Mesenchymal stem cell (in vitro differentiated cells and primary cell): ENCODE measurements at regions not wholly inside any gene's neighbourhood (a gene's known extent, or its start where the extent isn't known, plus 50 kb on each side); places are given as distances from the start of the nearest gene placed in this dataset.

Source experiments
- DNase-seq: peaks from one replicate; pipeline ENCODE4 v3.0.0-alpha.2; 2013
- H2AFZ ChIP-seq: one replicate; pipeline ENCODE4 v1.6.1; 2013; ENCODE audit warnings: low read depth, mild to moderate bottlenecking, control low read depth, inconsistent platforms, low read length, moderate library complexity
- H2AK5ac ChIP-seq: 2 replicates; pipeline ENCODE4 v1.6.1; 2013; ENCODE audit warnings: low read length, moderate library complexity, mild to moderate bottlenecking, inconsistent platforms; ENCODE audit not compliant: severe bottlenecking
- H2BK120ac ChIP-seq: one replicate; pipeline ENCODE4 v1.6.1; 2013; ENCODE audit warnings: low read depth, mild to moderate bottlenecking, inconsistent platforms, low read length, moderate library complexity
- H2BK12ac ChIP-seq, 2 experiments: one replicate each; pipeline ENCODE4 v1.6.1; 2013; ENCODE audit warnings: inconsistent platforms in 2 of 2, low read length in 2 of 2, mild to moderate bottlenecking in 2 of 2, moderate library complexity in 2 of 2, control low read depth in 1 of 2
- H2BK15ac ChIP-seq: one replicate; pipeline ENCODE4 v1.6.1; 2013; ENCODE audit warnings: mild to moderate bottlenecking, low read depth, inconsistent platforms; ENCODE audit not compliant: poor library complexity, severe bottlenecking
- H2BK5ac ChIP-seq: 2 replicates; pipeline ENCODE4 v1.6.1; 2013; ENCODE audit warnings: low read depth, mild to moderate bottlenecking, low read length, control low read depth, inconsistent platforms; ENCODE audit not compliant: poor library complexity, severe bottlenecking
- H3K14ac ChIP-seq, 2 experiments: one replicate each; pipeline ENCODE4 v1.6.1; 2013; ENCODE audit warnings: inconsistent platforms in 2 of 2, low read length in 2 of 2, control low read depth in 1 of 2, mild to moderate bottlenecking in 1 of 2, moderate library complexity in 1 of 2
- H3K18ac ChIP-seq, 2 experiments: one replicate each; pipeline ENCODE4 v1.6.1; 2013; ENCODE audit warnings: inconsistent platforms in 2 of 2, low read length in 2 of 2, control low read depth in 1 of 2, low read depth in 1 of 2, mild to moderate bottlenecking in 1 of 2
- H3K23ac ChIP-seq, 2 experiments: one replicate each; pipeline ENCODE4 v1.6.1; 2013; ENCODE audit warnings: inconsistent platforms in 2 of 2, low read length in 2 of 2, mild to moderate bottlenecking in 2 of 2, moderate library complexity in 2 of 2, control low read depth in 1 of 2
- H3K27ac ChIP-seq: 2 replicates; pipeline ENCODE4 v1.5.1; 2013; ENCODE audit warnings: mild to moderate bottlenecking, moderate library complexity, low read length, control low read depth, inconsistent platforms; ENCODE audit not compliant: poor library complexity, severe bottlenecking
- H3K27me3 ChIP-seq, 2 experiments: 2 replicates each; pipeline versions ENCODE4 v1.6.1 to v1.7.0; 2013; ENCODE audit warnings: low read length in 2 of 2, mild to moderate bottlenecking in 2 of 2, moderate library complexity in 2 of 2, control low read depth in 1 of 2, inconsistent platforms in 1 of 2; ENCODE audit not compliant: control insufficient read depth in 1 of 2, insufficient read depth in 1 of 2
- H3K36me3 ChIP-seq, 2 experiments: 2 replicates each; pipeline versions ENCODE4 v1.6.1 to v1.7.0; 2013; ENCODE audit warnings: low read length in 2 of 2, control low read depth in 1 of 2, inconsistent platforms in 1 of 2, low read depth in 1 of 2, mild to moderate bottlenecking in 1 of 2; ENCODE audit not compliant: insufficient read depth in 2 of 2, control insufficient read depth in 1 of 2
- H3K4ac ChIP-seq, 2 experiments: one replicate each; pipeline ENCODE4 v1.6.1; 2013; ENCODE audit warnings: inconsistent platforms in 2 of 2, low read length in 2 of 2, mild to moderate bottlenecking in 2 of 2, moderate library complexity in 2 of 2, control low read depth in 1 of 2, low read depth in 1 of 2
- H3K4me1 ChIP-seq: 2 replicates; pipeline ENCODE4 v1.6.1; 2013; ENCODE audit warnings: low read depth, low read length, control low read depth; ENCODE audit not compliant: control insufficient read depth, insufficient read depth
- H3K4me2 ChIP-seq: 2 replicates; pipeline ENCODE4 v1.6.1; 2013; ENCODE audit warnings: low read length, mild to moderate bottlenecking, inconsistent platforms; ENCODE audit not compliant: poor library complexity, severe bottlenecking
- H3K4me3 ChIP-seq, 2 experiments: 2 replicates each; pipeline versions ENCODE4 v1.5.1 to v1.7.0; 2013; ENCODE audit warnings: low read length in 2 of 2, mild to moderate bottlenecking in 2 of 2, control low read depth in 1 of 2, low read depth in 1 of 2; ENCODE audit not compliant: insufficient read depth in 1 of 2
- H3K79me1 ChIP-seq: replicated peaks from 2 replicates; pipeline ENCODE4 v1.6.1; 2013; ENCODE audit warnings: mild to moderate bottlenecking, control low read depth, low read length, inconsistent platforms; ENCODE audit not compliant: poor library complexity, severe bottlenecking
- H3K9ac ChIP-seq: 2 replicates; pipeline ENCODE4 v1.7.0; 2013; ENCODE audit warnings: mild to moderate bottlenecking, low read length, moderate library complexity
- H3K9me3 ChIP-seq: 2 replicates; pipeline ENCODE4 v1.7.0; 2013; ENCODE audit warnings: mild to moderate bottlenecking, low read length; ENCODE audit not compliant: control insufficient read depth
- H4K8ac ChIP-seq: one replicate; pipeline ENCODE4 v1.6.1; 2013; ENCODE audit warnings: inconsistent platforms, mild to moderate bottlenecking, low read length, moderate library complexity
- H4K91ac ChIP-seq: one replicate; pipeline ENCODE4 v1.6.1; 2013; ENCODE audit warnings: mild to moderate bottlenecking, low read length, inconsistent platforms
- WGBS: methylation state at CpG from one replicate; pipeline ENCODE4 v1.1.7; 2013; ENCODE audit warnings: mixed read lengths; 5-methylcytosine and 5-hydroxymethylcytosine counted together

GRCh38 chr3:187919544-187919943 is 174.3 kb upstream of the BCL6 start:
- Histone ChIP-seq H3K9ac (no peak overlapping the region), H3K4me1 (peaks cover 1% of the 10 kb centered on the region), H2AK5ac (no peak overlapping the region), H3K4me3 (no peak overlapping the region), H2BK12ac (no peak overlapping the region), H2AFZ (no peak overlapping the region), H4K91ac (no peak overlapping the region), H2BK15ac (no peak overlapping the region), H3K4me2 (no peak overlapping the region), H3K23ac (no peak overlapping the region), H4K8ac (no peak overlapping the region), H2BK120ac (no peak overlapping the region), H2BK5ac (no peak overlapping the region), H3K9me3 (peaks cover 8% of the 10 kb centered on the region), H3K14ac (no peak overlapping the region), H3K18ac (no peak overlapping the region), H3K27me3 (no peaks in the 10 kb centered on the region), H3K79me1 (no peaks in the 10 kb centered on the region), H3K27ac (no peak overlapping the region), H3K36me3 (no peaks in the 10 kb centered on the region), H3K4ac (no peak overlapping the region)
- DNase-seq, result no peak
- WGBS, result 88% methylated on average over 2 of the region's 3 CpGs

- Histone ChIP-seq H2BK120ac (no peak overlapping the region), H3K4me2 (no peak overlapping the region), H3K9me3 (peaks cover 13% of the 10 kb centered on the region), H3K79me1 (no peaks in the 10 kb centered on the region), H3K14ac (no peak overlapping the region), H3K27ac (no peak overlapping the region), H3K27me3 (no peaks in the 10 kb centered on the region), H2BK5ac (no peak overlapping the region), H4K8ac (no peak overlapping the region), H3K18ac (no peak overlapping the region), H3K4me1 (peaks cover 1% of the 10 kb centered on the region), H3K23ac (no peak overlapping the region), H3K9ac (no peak overlapping the region), H2BK12ac (no peak overlapping the region), H4K91ac (no peak overlapping the region), H2BK15ac (no peak overlapping the region), H3K4ac (no peak overlapping the region), H3K4me3 (no peak overlapping the region), H3K36me3 (no peaks in the 10 kb centered on the region), H2AK5ac (no peak overlapping the region), H2AFZ (no peak overlapping the region)
- peak; percentile 37 for DNase-seq
- no CpG with 5 or more reads among the region's 1 CpG for WGBS
Measured at GRCh38 chr3:187920030-187920429, 174.8 kb upstream of the BCL6 start.

DNA sequence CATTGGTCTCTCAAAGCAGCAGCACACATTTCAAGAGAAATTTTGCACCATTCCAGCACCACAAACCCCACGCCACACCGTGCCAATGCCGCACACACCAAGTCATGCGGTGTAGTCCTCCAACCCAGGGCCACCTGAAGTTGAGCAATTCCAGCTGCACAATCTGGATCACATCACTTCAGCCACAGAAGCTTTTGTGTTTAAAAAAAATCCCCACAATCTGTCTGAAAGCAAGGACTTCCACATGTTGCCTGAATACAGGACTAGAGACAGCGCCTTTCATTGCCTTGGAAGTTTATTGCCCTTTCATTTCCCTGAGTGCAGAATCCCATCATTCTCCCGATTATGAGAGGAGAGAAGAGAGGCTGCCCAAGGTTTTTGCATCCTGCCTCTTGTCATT is 175.6 kb upstream of the BCL6 start:
- Histone ChIP-seq H3K9ac (no peak overlapping the region), H3K4ac (no peak overlapping the region), H3K4me1 (peaks cover 1% of the 10 kb centered on the region), H3K27ac (no peak overlapping the region), H2BK120ac (no peak overlapping the region), H3K23ac (no peak overlapping the region), H3K27me3 (no peaks in the 10 kb centered on the region), H3K4me2 (no peak overlapping the region), H3K36me3 (no peaks in the 10 kb centered on the region), H2AK5ac (no peak overlapping the region), H2BK5ac (no peak overlapping the region), H4K91ac (no peak overlapping the region), H2AFZ (no peak overlapping the region), H3K4me3 (no peak overlapping the region), H3K9me3 (peaks cover 13% of the 10 kb centered on the region), H2BK12ac (no peak overlapping the region), H3K14ac (no peak overlapping the region), H4K8ac (no peak overlapping the region), H3K79me1 (no peaks in the 10 kb centered on the region), H3K18ac (no peak overlapping the region), H2BK15ac (no peak overlapping the region)
- peak; percentile 63 for DNase-seq
- WGBS, result 57% methylated on average over 6 of the region's 6 CpGs

- Histone ChIP-seq H2BK12ac (no peak overlapping the region), H4K91ac (no peak overlapping the region), H3K4me2 (no peak overlapping the region), H2AFZ (no peak overlapping the region), H3K23ac (no peak overlapping the region), H3K27me3 (no peaks in the 10 kb centered on the region), H3K4ac (no peak overlapping the region), H3K14ac (no peak overlapping the region), H3K18ac (no peak overlapping the region), H3K27ac (no peak overlapping the region), H3K9ac (no peak overlapping the region), H3K4me1 (peaks cover 1% of the 10 kb centered on the region), H3K4me3 (no peak overlapping the region), H3K79me1 (no peaks in the 10 kb centered on the region), H3K36me3 (no peaks in the 10 kb centered on the region), H2BK15ac (no peak overlapping the region), H3K9me3 (peaks cover 13% of the 10 kb centered on the region), H2AK5ac (no peak overlapping the region), H2BK120ac (no peak overlapping the region), H4K8ac (no peak overlapping the region), H2BK5ac (no peak overlapping the region)
- no peak for DNase-seq
- WGBS, result 93% methylated on average over 3 of the region's 4 CpGs
Measured at GRCh38 chr3:187921391-187922074, 176.3 kb upstream of the BCL6 start.
